GM19238 (cell line): ENCODE measurements at regions not wholly inside any gene's neighbourhood (a gene's known extent, or its start where the extent isn't known, plus 50 kb on each side); places are given as distances from the start of the nearest gene placed in this dataset.

Experiments
- DNase-seq: peaks from one replicate; pipeline ENCODE4 v3.0.0; 2011; ENCODE audit warnings: low spot score; ENCODE audit not compliant: insufficient read length

DNA sequence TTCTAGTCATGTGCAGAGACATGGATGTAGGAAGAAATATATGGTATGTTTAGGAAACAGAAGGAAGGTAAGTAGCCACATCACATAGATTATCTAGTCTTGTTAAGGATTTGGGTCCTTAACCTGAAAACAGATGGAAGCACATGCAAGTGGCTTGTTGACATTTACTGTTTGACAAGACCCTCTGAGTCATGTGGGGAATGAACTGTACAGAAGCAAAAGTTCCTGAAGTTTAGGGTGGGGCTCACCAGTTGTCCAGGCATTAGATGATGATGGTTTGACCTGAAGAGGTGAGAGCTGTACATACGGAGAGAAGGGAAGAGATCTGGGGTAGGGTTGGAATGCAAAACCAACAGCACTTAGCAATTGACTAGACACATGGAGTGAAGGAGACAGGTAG lies 281.1 kb upstream of the GRIP1 start:
- DNase-seq: no peak

DNA sequence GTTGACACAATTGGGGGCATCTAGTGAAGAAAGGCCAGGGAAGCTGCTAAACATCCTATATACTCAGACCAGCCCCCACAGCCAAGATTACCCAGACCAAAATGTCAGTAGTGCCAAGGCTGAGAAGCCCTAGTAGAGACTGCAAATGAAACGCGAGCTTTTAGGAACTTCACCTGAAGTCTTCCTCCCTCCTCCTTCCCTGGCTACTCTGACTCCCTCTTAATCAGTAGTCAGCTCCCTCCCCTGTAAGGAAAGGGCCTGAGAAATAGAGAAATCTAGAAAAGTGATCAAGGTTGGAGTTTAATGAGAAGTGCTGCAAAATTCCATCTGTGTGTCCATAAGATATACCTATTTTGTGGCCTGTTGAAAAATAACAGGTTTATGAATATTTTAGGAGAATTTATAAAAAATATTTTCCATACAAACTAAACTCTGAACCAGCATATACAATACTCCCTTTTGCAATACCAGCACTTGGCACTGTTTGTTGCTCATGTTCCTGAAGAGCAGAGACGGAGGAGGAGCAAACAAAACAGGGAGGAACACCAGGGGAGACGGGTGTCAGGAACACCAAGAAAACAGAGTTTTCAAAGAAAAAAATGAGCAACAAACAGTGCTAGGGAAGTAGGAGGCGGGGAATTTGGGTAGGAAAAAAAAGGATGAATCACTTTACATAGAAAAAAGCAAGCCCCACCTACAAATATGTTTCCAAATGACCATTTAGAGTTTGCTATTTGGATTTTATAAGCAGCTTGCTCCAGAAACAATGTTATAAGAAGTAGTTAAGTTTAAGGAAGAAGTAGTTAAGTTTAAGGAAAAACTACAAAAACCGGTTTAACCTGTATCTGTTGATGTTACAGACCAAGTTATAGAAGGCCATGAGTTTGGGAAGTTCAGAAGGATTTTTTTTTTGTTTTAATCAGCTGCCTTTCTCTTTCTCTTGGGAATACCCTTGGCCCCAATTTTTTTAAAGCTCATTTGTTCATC lies 282.1 kb upstream of the GRIP1 start:
- DNase-seq: no peak

DNA sequence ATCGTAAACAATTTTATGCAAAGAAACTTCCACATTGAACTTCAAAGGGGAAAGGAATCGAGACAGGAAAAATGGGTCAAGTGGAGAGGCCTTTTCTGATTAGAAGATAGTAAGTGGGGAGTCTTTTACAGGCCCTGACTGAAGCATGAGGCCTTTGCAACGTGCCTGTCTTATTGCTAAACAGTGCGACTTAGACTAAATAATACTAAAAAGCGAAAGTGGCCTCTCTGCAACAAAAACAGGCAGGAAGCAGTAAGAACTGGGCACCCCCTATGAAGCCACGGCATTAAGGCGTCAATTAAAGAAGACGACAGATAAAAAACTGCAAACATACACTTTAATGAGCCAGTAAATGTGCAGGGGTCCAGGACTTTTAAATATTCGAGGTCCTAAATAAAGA lies 283.4 kb upstream of the GRIP1 start:
- DNase-seq: no peak

DNA sequence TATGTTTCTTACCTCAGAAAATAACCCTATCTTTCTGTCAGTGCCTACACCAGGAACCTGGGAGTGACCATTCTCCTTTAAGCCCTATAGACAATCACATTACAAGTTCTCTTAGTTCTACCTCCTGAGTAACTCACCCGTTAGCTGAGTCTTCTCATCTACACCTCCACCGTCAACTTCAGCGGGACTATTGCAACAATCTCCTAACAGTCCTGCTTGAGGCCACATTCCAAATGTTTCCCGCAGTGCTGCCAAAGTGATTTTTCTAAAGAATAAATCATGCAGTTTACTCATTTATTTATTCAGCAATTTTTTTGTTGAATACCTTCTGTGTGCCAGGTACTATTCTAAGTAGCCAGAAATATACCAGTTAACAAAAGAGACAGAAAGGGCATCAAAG lies 285.0 kb upstream of the GRIP1 start:
- no peak for DNase-seq

DNA sequence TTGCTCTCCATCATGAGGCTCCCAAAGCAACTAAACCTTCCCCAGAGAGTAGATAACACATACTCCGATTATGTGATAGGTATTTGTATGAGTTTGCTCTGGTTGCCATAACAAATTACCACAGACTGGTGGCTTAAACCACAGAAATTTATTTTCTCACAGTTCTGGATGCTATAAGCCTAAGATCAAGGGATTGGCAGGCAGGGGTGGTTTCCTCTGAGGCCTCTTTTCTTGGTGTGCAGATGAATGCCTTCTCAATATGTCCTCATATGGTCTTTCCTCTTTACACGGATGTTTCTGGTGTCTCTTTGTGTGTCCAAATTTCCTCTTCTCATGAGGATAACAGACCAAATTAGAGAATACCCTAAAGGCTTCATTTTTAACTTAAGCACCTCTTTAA lies 285.8 kb upstream of the GRIP1 start:
- DNase-seq: no peak

DNA sequence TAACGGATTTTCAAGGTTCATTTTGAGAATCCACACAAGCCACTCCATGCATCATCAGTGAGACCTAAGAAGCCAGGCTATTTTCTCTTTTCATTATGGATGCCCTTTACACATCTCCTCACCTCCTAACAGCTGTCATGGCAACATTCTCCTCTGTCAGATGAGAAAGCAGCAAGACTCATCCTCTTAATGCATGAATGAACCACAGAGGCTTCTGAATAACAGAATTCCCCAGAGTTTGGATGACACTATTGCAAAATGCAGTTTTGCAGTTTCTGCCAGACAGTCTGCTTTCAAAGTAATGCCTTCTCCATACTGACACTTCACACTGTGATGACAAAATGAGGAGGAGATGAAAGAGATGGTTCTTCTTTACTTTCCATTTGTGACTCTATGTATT lies 286.7 kb upstream of the GRIP1 start:
- no peak for DNase-seq

DNA sequence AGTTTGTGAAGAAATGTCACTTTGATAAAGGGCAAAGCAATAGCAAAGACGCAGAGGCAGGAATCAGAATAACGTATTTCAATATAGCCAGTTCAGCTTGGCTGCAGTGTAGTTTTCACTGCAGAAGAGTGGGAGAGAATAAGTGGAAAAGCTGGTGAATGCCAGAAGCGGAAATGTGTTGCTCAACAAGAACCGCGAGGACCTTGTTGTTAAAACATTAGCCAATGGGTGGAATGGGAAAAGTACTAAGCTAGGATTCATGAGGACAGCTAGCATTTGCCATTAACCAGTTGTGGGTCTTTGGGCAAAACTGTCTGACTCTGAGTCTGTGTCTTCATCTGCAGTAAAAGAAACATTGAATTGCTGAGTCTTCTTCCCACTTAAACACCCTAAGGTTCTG lies 292.9 kb upstream of the GRIP1 start:
- no peak for DNase-seq

DNA sequence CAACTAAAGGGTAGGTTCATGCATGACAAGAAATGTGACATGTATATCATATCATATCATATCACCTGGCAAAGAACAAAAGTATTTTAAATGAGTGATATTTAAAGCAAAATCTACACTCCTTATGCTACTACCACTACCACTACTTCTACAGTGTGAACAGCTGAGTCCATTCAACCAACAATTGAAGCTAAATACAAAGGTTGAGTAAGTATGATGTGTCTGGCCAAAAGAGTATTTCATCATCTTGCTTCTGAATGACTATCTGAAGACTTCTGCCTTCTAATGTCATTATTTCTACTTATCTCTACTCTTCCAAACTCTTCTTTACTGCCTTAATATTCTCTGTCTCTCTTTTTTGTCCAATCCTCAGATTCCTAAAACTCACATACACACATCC lies 292.6 kb upstream of the CAND1 start:
- no peak for DNase-seq

DNA sequence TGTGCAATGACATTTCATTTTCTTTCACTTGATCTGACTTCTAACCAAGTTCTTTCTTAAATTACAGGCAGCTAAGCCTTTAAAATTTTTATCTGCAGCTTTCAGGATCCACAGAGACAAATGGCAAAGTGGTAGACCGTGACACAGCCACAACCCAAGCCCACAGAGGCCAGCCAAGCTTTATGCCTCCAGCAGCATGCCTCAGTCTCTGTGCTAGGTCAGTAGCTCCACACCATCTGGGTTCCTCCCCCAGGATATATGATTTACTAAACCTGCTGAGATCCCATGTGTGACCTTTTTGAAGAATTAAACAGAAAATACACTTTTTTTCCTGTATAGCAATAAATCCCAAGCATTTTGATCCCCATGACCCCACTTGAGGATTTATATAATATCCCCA lies 290.4 kb upstream of the CAND1 start:
- DNase-seq: no peak

DNA sequence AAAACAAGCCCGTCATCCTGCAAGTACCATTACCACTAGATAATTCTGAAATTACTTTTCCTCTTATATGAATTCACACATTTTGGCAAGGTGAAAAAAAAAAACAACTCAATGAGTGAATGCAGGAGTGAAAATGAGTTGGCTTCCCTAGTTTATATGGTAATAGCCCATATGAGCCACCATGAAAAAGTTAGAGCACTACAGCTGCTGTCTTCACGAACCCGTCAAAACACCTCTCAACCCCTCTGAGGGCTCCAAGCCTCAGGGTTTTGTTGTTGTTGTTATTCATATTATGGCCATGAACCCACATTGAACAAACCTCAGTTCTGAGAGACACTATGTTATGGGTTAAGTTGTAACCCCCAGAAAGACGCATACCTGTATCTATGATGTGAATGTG lies 289.9 kb upstream of the CAND1 start:
- DNase-seq: no peak

DNA sequence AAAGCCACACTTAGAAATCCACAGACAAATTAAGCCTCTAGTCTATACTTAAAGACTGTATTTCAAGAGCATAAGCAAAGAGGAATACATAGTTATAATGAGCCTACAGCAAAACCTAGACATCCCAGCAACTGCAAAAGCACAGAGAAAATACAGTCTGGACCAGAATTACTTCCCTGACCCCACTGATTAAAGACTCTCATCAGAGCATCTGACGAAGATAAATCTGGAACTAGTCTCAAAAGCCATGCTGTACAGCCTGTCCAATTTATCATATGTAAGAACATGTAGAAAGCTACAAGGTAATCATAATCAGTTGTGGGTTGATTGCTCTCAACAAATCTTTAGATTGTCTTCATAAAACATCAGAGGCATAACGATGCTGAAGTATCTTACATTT lies 285.1 kb upstream of the CAND1 start:
- DNase-seq: no peak

DNA sequence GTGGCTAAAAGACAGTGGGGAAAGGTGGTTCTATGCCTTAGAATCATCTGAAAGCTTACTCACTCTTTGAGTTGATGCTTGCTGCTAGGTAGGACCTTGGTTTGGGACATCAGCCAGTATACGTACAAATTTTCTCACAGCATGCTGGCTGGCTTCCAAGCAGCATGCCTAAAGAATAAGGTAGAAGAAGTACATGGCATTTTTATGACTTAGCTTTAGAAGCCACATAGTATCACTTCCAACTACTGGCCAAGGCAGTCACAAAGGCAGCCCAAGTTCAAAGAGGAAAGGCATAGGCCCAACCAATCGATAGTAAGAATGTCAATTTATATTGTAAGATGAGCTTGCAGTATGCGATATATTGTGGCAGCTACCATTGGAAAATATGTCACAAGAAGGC lies 284.2 kb upstream of the CAND1 start:
- no peak for DNase-seq

DNA sequence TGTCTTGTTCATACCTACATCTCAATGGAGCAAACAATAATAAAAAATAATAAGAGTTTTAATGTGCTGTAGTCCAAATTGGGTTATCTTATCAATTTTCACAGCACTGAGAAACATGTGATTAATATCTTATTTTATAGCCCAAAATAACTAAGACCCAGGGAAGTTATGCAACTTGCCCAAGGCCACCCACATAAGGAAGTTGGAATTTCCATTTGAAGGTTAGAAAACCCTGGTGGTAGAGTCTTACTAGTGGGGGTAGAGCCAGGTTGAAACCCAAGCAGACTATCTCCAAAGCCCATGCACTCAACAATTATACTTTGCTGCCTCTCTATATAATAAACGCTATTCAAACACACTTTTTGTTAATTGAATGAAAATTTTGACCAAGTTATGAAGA lies 270.0 kb upstream of the CAND1 start:
- no peak for DNase-seq

DNA sequence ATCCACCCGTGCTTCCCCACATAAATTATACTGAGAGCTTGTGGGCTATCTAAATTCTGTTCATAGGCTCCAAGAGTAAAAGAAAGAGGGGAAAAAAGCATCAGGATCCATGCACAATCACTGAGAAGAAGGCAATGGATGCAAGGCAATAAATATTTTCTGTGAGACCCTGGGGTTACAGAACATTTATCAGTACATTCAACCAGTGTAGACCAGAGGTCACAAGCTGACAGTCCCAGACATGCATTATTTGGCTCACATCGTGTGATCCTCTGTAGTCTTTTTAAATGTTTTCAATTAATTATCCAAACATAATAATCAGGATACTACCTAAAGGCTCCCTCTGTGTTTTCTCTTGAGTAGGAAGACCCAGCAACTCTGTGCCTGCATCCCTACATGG lies 267.9 kb upstream of the CAND1 start:
- no peak for DNase-seq

DNA sequence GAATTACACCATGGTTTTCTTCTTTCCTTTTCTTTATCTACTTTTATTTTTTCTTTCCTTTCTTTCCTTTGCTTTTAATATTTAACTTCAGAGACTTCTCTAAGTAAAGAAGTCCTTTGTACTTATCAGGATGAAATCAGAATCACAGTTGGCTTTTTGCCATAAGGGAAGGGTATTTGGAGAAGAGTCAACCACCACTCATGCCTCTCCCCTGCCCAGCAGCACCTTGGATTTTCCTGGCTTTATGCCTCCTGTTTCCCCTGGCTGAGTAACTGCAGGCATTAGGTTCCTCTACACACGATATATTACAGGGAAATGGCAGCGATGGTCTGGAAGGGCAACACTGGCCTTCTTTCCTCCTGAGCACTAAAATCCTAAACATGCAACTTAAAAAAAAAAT lies 266.4 kb upstream of the CAND1 start:
- DNase-seq: no peak

DNA sequence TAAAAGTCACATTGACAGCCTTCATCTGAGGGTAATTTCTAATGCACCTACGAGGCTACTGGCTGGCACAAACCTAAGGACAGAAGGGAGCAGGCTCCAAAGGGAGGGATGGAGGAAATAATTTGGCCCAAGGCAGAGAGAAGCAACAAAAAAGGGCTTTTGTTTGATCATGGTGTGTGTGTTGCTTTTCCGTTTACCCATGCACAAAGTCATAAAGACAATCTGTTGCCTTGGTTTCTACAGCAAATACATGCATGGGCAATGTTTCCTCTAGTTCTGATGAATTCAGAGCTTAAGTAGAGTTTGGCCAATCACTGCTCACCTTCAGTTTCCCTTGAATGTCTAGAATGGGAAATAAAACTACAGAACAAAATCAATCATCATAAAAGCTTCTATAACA lies 262.5 kb upstream of the CAND1 start:
- DNase-seq: no peak

DNA sequence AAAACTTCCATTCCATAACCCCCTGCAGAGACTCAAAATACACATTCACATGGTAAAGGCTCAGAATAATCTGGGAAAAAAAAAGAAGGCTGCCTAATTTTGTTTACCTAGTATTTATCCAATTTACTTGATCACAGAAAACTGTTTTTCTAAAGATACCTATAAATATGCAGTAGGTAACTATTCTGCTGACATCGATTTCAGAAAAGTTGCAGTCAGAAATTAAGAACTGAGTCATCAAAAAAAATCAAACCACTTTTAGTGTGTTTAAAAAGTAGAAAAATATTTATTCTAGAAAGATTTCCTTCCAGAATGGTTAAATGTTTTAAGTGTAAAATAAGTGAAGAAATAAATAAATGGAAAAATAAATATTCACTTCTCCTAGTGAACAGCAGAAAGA lies 254.5 kb upstream of the CAND1 start:
- DNase-seq: no peak

DNA sequence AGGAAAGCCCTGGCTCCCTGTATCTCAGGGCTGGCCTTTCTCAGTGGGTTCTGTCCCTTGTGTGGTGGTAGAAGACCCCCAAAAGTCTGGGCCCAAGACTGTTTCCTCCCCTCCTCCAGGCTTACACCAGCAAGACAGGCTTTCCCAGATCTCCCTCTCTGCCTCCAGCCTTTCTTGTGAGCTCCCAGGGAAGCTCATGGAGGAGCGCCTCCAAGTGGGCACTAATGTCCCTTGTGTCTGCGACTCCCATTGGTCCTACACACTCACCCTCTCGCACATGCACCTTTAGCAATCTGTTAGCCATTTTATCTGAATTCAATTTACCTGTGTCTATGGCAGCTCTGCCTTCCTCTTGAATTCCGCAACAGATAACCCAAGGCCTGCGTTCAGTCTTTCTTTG lies 251.1 kb upstream of the CAND1 start:
- no peak for DNase-seq

DNA sequence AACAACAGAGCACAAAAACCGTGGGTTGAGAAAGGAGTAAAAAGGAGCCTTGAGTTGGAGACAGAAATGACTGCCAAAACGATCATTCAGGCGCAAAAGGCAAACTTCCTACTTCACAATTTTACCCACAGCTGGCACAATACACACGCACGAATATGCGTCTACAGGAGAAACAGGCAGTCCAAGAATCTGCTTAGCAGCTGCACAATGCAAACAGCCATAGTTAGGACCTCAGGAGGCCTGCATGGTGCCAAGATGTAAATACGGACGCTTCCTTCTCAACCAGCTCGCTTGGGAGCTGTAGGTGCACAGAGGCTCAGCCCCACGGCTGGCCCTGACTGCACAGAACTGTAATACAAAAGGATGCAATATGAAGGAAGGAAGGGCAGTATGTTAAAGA lies 250.1 kb upstream of the CAND1 start:
- DNase-seq: no peak

DNA sequence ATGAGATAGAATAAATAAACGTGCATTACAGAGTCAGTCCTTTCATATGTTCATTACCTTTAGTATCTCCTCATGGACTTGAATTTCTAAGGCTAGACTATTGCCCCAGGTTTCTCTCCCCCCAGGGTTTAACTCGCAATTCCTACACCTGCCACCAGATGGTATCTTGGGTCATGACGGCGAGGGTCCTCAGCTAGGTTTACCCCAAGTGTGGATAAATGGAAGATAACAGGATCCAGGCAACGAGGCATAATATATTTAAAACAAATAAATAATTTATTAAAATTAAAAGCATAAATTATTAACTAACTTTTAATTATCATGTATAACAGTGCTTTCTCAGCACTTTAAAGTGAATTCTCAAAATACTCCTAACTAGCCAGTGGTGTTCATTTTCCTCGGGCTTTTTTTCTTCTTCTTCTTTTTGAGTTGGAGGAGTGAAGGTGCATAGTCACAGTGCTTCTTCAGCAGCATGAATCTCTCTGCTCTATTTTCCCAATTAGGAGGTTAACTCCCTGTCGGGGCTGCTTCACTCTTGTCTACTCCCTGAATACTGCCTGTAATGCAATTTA lies 243.5 kb upstream of the CAND1 start:
- peak; percentile 31 for DNase-seq

DNA sequence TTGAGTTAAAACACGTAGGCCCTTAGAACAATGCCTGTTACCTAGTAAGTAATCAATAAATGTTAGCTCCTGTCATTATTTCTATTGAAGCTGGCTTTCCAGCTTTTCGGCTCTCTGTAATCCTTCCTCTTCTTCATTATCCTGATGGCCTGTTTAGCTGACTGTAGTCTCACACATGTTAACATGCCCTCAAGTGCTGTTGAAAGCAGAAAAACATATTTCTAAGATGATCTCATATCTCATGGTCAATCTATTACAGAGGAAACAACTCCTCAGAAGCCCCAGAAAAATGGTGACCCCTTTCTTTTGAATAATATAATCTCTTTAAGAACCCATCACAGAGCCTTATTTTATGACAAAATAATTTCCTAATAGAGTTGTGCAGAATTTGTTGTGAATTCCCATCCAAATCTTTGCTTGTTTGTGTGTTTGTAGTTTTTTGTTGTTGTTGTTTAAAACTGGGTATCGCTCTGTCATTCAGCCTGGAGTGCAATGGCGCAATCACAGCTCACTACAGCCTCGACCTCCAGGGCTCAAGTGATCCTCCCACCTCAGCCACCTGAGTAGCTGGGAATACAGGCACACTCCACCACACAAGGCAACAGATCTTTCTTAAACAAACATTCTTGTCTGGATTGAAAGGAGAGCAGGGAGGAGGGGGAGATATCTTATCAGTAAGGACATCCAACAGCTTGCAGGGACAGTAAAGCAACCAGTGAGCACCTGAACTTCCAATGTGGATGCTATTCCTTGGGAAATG lies 242.5 kb upstream of the CAND1 start:
- no peak for DNase-seq

DNA sequence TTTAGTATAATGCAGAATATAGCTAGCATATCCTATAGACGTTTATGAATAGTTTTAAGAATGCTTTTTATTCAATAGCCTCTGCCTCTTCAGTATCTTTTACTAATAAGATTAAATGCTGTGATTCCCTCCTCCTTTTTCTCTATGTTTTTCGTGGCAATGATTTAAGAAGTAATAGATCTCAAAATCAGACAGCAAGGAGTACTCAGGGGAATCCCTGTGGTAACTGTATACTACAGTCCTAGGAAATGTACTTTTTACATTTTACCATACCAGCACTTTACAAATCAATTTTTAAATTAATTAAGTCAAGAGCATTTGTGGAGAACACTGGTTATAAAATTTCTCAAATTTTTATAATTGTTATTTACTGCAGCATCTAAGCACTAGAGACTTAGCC lies 240.6 kb upstream of the CAND1 start:
- no peak for DNase-seq
